ENCODE measurements at regions not wholly inside any gene's neighbourhood (a gene's known extent, or its start where the extent isn't known, plus 50 kb on each side); places are given as distances from the start of the nearest gene placed in this dataset.

GRCh38 chr3:21801631-21802030 is 50.6 kb upstream of the ZNF385D start:
- FAIRE-seq = no peak

GRCh38 chr3:21803604-21804003 is 52.6 kb upstream of the ZNF385D start:
- FAIRE-seq = no peak

DNA sequence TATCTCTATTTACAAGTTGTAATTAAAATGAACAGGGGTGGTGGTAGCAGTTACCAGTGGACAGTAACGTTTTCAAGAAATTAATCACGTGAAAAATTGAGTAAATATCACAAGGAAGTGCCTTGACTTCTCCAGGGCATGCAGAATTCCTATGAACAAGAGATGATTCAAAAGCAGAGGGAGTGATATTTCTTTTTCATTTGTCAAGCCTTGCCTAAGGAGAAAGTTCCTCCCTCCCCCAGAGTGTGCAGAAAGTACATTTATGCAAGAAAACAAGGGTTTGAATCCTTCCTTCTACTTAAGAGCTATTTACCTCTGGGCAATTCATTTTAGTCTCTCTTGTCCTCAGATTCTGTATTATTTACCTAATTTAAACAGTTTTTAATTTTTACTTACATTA is 53.3 kb upstream of the ZNF385D start:
- FAIRE-seq = no peak

DNA sequence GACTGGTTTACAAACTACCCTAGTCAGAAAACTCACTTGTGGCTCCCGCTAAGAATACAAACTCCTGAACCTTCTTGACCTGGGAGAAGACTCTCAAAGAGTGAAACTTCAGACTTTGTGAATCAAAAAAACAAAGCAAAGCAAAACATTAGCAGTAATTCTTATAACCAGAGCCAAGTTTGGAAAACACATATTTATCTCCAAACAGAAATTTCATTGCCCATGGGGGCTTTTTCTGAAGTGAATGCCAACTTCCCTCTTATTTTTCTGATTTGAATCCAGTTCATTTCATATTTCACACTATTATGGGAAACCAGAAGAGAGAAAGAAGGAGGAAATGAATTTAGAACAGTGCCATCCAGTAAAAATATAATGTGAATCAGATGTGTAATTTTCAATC is 55.7 kb upstream of the ZNF385D start:
- FAIRE-seq = no peak

GRCh38 chr3:21825684-21826083 is 74.7 kb upstream of the ZNF385D start:
- no peak for FAIRE-seq

DNA sequence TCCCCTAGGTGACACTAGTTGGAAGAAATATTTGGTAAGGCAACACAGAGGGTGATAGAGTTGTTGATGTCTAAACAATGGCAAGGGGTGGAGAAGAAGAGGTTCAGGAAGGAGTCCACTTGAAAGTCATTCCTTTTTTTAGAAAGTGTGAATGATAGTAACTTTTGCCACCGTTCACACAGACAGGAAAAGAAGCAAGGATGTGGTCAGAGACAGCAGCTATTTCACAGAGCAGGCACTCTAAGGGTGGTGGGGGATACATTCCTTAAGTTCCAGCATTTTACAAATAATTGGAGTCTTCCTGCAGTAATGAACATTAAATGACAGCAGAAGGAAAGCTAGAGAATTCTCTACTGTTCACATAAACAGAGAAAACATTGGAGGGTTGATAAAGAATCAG is 75.4 kb upstream of the ZNF385D start:
- no peak for FAIRE-seq

DNA sequence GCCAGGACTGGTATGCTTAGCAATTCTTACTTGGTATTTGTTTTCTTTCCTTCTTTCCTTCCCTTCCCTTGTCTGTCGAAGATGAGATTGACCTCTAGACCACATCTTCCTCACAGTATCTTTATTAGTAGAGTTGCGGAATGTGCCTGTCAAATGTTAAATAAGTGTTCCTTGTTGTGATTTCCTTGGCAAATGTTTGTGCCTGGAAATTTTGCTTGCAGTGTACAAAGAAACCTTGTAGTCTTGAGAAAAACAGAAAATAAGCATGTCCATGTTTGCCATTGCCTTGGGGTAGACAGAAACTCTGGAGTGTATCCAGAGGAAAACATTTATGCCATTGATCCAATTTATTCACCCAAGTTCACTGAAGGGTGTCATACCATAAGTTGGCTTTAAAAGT is 79.5 kb upstream of the ZNF385D start:
- FAIRE-seq = no peak

DNA sequence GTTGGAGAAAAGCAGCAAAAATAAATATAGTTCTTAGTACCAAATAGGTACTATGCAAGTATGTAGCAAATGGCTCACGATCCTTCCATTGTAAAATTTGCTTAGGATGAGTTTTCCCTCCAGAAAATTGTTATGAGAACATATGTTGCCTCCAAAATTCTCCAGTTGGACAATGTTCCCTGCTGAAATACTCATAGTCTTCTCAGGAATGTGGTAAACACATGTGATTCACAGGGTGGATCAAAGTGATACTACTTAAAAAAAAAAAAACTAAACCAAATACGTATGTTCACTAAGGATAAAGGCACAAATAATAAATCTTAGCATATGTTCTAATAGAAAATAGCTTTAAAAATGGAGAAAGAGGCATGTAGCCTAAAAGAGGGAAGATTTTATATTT is 84.3 kb upstream of the ZNF385D start:
- FAIRE-seq = no peak

DNA sequence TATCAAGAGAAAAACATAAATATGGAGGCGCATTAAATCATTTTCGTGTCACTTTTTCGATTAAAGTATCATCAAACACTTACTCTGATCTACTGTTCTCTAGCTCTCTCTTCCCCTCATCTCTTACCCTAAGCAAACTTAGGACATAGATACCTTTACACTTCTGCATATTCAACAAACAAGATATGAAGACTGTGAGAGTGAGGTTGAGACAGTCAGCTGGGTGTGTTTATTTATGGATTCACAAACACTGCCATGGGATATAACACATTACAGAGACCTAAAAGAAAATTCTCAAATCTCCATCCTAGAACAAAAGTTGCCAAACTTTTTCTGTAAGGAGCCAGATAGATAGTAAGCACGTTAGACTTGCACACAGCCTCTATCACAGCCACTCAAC is 85.2 kb upstream of the ZNF385D start:
- FAIRE-seq = no peak

GRCh38 chr3:21839176-21839575 is 88.2 kb upstream of the ZNF385D start:
- FAIRE-seq = no peak

DNA sequence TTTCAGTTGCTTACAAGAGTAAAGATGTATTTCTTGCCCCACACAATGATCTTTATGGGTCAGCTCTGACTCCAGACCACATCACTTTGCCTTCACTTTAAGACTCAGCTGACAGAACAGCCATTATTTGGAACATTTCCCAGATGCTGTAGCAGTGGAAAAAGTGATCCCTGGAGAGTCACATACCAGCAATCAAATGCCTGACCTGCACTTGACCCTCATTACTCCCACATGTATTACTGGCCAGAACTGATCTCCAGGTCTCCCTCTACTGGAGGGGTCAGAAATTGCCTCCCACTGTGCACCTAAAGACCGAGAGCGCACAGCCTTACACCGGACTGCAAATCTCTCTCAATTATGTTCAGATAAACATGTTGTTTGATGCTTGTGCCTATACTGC is 88.6 kb upstream of the ZNF385D start:
- no peak for FAIRE-seq

DNA sequence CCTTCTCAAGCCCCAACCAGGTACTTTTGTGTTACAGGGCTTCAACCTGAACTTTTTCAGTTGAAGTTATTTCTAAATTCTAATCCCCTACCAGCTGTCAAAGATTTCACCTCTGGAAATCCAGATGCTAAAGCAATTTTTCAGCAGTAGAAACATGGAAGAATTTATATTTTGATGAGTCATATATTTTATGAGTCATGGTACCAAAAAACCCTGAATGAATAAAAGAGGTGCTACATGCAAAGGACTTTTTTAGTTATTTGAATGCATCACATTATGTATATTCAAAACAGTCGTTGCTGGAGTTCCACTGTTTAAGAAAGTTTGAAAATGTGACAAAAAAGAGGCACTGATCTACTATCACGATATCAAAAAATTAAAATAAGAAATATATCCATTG is 96.0 kb upstream of the ZNF385D start:
- no peak for FAIRE-seq

GRCh38 chr3:21859124-21860081 is 108.4 kb upstream of the ZNF385D start:
- no peak for FAIRE-seq

- no peak for FAIRE-seq
Measured at GRCh38 chr3:21860082-21860475, 109.1 kb upstream of the ZNF385D start.

DNA sequence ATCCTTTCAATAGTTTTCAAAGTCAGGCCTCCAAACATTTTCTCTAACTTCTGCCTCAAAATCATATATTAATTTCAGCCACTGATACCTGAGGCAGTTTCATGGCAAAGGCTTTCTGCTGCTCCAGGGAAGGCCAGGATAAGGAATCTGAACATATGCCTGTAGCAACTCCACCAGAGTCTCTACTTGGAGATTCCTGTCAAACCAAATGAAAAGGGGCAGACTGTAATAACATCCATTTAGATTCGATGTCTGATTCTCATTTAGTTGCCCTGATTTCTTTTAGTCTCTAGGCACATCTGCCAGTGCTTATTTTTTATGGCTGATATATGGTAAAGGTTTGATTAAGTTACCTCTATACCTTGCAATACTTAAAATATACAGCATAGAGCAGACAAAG is 109.6 kb upstream of the ZNF385D start:
- FAIRE-seq = no peak

GRCh38 chr3:21876782-21877181 is 125.8 kb upstream of the ZNF385D start:
- FAIRE-seq = no peak

- FAIRE-seq = no peak
Measured at GRCh38 chr3:21877214-21877754, 126.3 kb upstream of the ZNF385D start.

- no peak for FAIRE-seq
Measured at GRCh38 chr3:21879184-21879886, 128.3 kb upstream of the ZNF385D start.

DNA sequence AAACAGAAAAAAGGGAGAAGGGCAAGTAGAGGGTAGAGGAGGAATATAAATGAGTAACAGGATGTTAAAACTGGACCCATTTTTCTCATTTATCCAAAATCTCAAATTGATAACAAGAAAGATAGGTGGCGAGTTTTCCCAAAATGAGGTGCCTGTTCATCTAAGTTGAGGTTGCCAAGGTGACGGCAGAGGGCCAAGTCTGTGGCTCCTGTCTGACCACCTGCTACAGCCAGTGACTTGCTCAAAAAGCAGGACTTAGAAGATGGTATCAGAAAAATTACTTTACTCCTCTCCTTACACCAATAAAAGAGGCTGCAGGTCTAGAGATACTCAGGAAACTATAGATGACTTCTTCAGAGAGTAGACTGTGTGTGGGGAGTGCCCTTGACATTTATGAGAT is 137.6 kb upstream of the ZNF385D start:
- no peak for FAIRE-seq

DNA sequence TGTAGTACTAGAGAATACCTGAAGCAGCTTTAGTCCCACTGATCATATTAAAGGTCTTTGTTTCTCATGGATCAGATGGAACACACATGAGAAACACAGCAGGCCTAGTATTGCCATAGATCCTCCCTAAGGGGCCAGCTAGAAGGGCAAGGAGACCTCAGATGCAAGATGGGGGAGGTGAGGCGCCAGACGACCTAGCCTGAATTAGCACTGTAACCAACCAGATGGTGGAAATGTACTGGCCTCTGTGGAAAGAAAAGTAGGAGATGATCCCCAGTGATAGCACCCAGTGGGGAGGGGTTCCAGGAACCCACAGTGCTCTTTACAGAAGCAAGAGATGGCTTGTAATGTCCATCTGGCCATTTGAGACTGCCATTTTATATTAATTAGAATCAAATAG is 138.2 kb upstream of the ZNF385D start:
- FAIRE-seq = no peak

GRCh38 chr3:21892104-21892503 is 141.1 kb upstream of the ZNF385D start:
- no peak for FAIRE-seq

GRCh38 chr3:21893242-21893641 is 142.2 kb upstream of the ZNF385D start:
- no peak for FAIRE-seq

DNA sequence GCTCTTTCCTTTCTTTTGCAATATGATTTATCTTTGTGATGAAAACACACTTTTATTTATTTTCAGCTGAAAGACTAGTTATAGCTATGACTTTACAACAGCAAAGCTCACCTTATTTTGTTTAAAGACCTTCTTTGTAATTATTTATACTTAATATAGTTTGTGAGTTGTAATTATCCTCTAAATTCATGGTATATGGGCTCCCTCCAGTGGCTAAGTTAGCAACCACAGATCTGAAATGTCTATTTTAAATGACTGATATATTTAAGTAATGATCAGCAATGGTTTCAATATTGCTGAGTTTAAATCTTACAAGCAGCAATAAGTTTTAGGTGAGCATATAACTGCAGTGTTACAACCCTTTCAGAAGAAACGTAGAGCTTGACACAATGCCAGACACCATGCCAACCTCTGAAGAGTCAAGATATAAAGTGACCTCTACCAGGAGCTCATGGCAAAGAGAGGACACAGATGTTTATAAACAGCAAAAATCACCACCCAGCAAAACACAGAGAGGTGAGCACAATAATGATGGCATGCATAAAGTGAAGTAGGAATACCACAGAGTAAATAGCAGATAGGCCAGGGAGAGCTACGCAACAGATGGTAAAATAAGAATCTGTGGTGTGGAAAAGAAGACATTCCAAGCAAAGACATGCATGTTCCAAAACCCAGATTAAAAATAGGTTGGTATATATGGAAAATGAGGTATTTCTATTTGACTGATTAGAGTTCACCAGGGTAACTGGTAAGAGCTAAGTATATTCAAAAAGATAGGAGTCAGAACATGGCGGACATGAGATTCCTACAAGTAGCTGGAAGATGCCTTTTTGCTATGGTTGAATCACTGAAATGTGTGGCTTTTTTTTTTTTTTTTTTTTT is 143.7 kb upstream of the ZNF385D start:
- peak; percentile 55 for FAIRE-seq
